ENCODE measurements at regions not wholly inside any gene's neighbourhood (a gene's known extent, or its start where the extent isn't known, plus 50 kb on each side); places are given as distances from the start of the nearest gene placed in this dataset.

DNA sequence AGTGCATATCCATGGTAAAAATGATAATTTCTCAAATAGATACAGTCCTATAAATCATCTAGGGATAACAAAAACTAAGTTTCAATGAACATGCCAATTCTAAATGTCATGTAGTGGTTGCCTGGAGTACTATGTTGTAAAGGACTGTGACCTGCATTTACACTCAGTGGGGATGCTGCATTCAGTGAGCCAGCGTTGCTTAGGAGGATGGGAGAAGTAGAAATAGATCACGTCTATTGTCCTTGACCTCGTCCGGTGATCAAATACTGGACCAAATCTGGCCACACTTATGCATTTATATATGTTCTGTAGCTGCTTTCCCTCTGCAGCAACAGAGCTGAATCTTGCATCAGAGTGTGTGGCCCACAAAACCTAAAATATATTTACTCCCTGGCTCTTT lies 139.0 kb upstream of the ETAA1 start:
- intact Hi-C loops (cut with micrococcal nuclease) = no loop called here
- Mint-ChIP-seq H3K36me3 (ENCODE audit: low read depth) (no peaks in the 10 kb centered on the region), H3K27ac (no peak overlapping the region), H3K4me3 (no peak overlapping the region), H3K4me1 (ENCODE audit: low read depth) (no peaks in the 10 kb centered on the region), H3K27me3 (no peaks in the 10 kb centered on the region), H3K9me3 (peaks cover 7% of the 10 kb centered on the region)

GRCh38 chr2:67258831-67259230 lies 138.3 kb upstream of the ETAA1 start:
- intact Hi-C loops (cut with micrococcal nuclease) = no loop called here
- H3K27ac Mint-ChIP-seq = no peak overlapping the region
- no peaks in the 10 kb centered on the region for H3K9me3 Mint-ChIP-seq
- H3K4me3 Mint-ChIP-seq = no peak overlapping the region
- no peaks in the 10 kb centered on the region for H3K4me1 Mint-ChIP-seq (ENCODE audit: low read depth)
- no peaks in the 10 kb centered on the region for H3K36me3 Mint-ChIP-seq (ENCODE audit: low read depth)
- H3K27me3 Mint-ChIP-seq = no peaks in the 10 kb centered on the region

DNA sequence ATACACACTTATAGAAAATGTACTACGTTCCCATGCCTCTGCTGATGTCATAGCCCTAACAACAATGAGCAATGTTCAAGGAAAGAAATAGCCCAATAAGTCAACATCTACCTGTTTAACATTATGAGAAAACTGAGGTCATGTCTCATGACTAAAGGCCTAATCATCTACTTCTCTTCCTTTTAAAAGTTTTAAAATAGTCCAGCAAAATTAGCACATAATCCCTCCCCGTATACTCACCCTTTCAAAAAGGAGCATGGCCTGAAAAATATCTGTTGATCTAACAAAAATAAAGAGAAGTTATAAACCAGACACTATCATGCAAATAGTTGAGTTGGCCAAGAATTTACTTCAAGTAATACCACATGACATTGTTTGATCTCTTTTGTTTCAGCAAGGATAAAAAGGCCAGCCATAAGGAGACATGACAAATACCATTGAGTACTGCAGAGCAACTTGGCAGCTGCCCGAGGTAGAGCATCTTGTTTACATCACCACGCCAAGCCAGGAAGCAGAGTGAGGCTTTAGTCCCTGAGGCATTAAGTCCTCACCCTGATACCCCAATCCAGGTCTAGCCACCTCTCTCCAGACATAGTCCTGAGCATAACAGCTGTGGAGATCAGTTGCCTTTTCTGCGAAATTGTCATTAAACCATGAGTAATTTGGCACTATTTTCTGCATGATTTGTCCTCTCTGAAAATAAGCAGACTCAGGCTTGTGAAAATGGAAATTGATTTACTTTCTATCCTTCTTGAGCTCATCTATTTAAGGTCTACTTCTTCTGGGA lies 137.4 kb upstream of the ETAA1 start:
- Mint-ChIP-seq H3K9me3 (no peaks in the 10 kb centered on the region), H3K27ac (no peak overlapping the region), H3K4me1 (ENCODE audit: low read depth) (no peaks in the 10 kb centered on the region), H3K27me3 (no peaks in the 10 kb centered on the region), H3K4me3 (no peak overlapping the region), H3K36me3 (ENCODE audit: low read depth) (no peaks in the 10 kb centered on the region)
- intact Hi-C loops (cut with micrococcal nuclease) = no loop called here

- no peak overlapping the region for H3K4me3 Mint-ChIP-seq
- H3K36me3 Mint-ChIP-seq (ENCODE audit: low read depth) = no peaks in the 10 kb centered on the region
- intact Hi-C loops (cut with micrococcal nuclease) = no loop called here
- no peak overlapping the region for H3K27ac Mint-ChIP-seq
- no peaks in the 10 kb centered on the region for H3K27me3 Mint-ChIP-seq
- no peaks in the 10 kb centered on the region for H3K4me1 Mint-ChIP-seq (ENCODE audit: low read depth)
- no peaks in the 10 kb centered on the region for H3K9me3 Mint-ChIP-seq
These were observed 136.5 kb upstream of the ETAA1 start for GRCh38 chr2:67260343-67261277.

GRCh38 chr2:67267241-67267640 lies 129.9 kb upstream of the ETAA1 start:
- intact Hi-C loops (cut with micrococcal nuclease) = no loop called here
- H3K4me1 Mint-ChIP-seq (ENCODE audit: low read depth) = no peaks in the 10 kb centered on the region
- no peaks in the 10 kb centered on the region for H3K9me3 Mint-ChIP-seq
- no peaks in the 10 kb centered on the region for H3K27me3 Mint-ChIP-seq
- H3K36me3 Mint-ChIP-seq (ENCODE audit: low read depth) = no peaks in the 10 kb centered on the region
- no peak overlapping the region for H3K27ac Mint-ChIP-seq
- no peak overlapping the region for H3K4me3 Mint-ChIP-seq

DNA sequence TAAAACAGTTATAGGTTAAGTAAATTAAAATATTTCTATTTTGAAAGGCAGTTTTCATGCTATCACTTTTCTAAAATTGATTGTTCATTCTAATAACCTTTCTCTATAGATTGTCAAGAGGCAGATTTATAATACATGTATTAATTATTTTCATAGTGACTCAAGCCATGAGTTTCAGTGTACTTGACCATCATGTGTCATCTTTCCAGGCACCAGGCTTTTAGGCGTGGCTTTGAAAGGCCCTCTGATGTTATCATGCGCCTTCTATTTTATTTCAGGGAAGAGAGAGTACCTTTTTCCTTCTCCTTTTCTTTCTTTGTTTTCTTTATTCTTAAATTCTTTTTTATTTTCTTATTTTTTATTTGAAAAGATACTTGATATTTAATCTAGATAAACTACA lies 128.3 kb upstream of the ETAA1 start:
- Mint-ChIP-seq H3K27ac (no peak overlapping the region), H3K9me3 (no peaks in the 10 kb centered on the region), H3K4me1 (ENCODE audit: low read depth) (no peaks in the 10 kb centered on the region), H3K36me3 (ENCODE audit: low read depth) (no peaks in the 10 kb centered on the region), H3K27me3 (no peaks in the 10 kb centered on the region), H3K4me3 (no peak overlapping the region)
- intact Hi-C loops (cut with micrococcal nuclease) = no loop called here

- H3K9me3 Mint-ChIP-seq = no peaks in the 10 kb centered on the region
- intact Hi-C loops (cut with micrococcal nuclease) = no loop called here
- no peaks in the 10 kb centered on the region for H3K27me3 Mint-ChIP-seq
- H3K4me3 Mint-ChIP-seq = no peak overlapping the region
- no peaks in the 10 kb centered on the region for H3K36me3 Mint-ChIP-seq (ENCODE audit: low read depth)
- H3K4me1 Mint-ChIP-seq (ENCODE audit: low read depth) = no peaks in the 10 kb centered on the region
- H3K27ac Mint-ChIP-seq = no peak overlapping the region
These were observed 124.9 kb upstream of the ETAA1 start for GRCh38 chr2:67272195-67272594.

DNA sequence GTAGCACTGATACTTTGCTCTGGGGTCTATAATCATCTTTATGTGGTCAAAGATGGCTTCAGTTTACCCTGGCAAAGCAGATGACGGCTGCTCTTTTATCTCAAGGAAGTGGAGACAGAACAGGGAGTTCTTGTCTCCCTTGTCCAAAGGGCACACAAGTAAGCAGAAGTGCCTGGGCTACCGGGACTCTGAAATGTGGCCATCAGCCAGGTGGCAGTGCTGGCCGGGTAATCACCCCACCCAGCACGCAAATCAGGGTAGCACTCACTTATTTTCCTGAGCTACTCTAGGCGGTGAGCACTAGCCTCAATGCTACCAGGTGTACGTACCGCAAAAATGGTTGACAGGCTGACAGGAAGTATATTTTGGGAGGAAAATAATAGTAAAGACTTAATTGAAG lies 119.7 kb upstream of the ETAA1 start:
- Mint-ChIP-seq H3K9me3 (no peaks in the 10 kb centered on the region), H3K4me1 (ENCODE audit: low read depth) (no peaks in the 10 kb centered on the region), H3K4me3 (no peak overlapping the region), H3K36me3 (ENCODE audit: low read depth) (no peaks in the 10 kb centered on the region), H3K27me3 (no peaks in the 10 kb centered on the region), H3K27ac (no peak overlapping the region)
- intact Hi-C loops (cut with micrococcal nuclease) = loop anchor here (5.0 kb wide), 1 partner anchor 1220 kb away; no protein-coding TSS in a partner anchor

GRCh38 chr2:67281101-67281500 lies 116.0 kb upstream of the ETAA1 start:
- Mint-ChIP-seq H3K27me3 (no peaks in the 10 kb centered on the region), H3K27ac (no peak overlapping the region), H3K4me1 (ENCODE audit: low read depth) (no peaks in the 10 kb centered on the region), H3K4me3 (no peak overlapping the region), H3K9me3 (no peaks in the 10 kb centered on the region), H3K36me3 (ENCODE audit: low read depth) (no peaks in the 10 kb centered on the region)
- intact Hi-C loops (cut with micrococcal nuclease) = no loop called here

DNA sequence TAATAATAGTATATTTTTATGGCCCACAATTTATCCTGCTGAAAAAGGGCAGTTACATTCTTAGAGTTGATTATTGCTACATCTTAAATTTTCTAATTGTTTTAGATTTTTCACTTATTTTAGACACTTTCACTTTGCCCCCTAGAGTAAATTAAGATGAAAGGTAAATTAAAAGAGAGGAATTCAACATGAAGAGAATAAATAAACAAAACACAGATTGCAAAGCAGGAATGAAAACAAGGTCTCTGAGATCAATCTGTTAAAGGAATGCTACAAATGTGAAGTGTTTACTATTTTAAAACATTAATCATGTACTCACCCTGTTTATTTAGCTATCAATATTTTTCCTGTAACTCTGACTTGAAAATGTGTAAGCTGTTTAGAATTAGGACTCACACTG lies 113.5 kb upstream of the ETAA1 start:
- H3K36me3 Mint-ChIP-seq (ENCODE audit: low read depth) = no peaks in the 10 kb centered on the region
- intact Hi-C loops (cut with micrococcal nuclease) = no loop called here
- no peaks in the 10 kb centered on the region for H3K4me1 Mint-ChIP-seq (ENCODE audit: low read depth)
- H3K9me3 Mint-ChIP-seq = no peaks in the 10 kb centered on the region
- H3K27ac Mint-ChIP-seq = no peak overlapping the region
- H3K27me3 Mint-ChIP-seq = no peaks in the 10 kb centered on the region
- no peak overlapping the region for H3K4me3 Mint-ChIP-seq

GRCh38 chr2:67286981-67287759 lies 110.0 kb upstream of the ETAA1 start:
- Mint-ChIP-seq H3K27me3 (no peaks in the 10 kb centered on the region), H3K4me3 (no peak overlapping the region), H3K9me3 (no peaks in the 10 kb centered on the region), H3K4me1 (ENCODE audit: low read depth) (no peaks in the 10 kb centered on the region), H3K36me3 (ENCODE audit: low read depth) (no peaks in the 10 kb centered on the region), H3K27ac (no peak overlapping the region)
- intact Hi-C loops (cut with micrococcal nuclease) = no loop called here

- Mint-ChIP-seq H3K27ac (no peak overlapping the region), H3K9me3 (no peaks in the 10 kb centered on the region), H3K4me1 (ENCODE audit: low read depth) (no peaks in the 10 kb centered on the region), H3K4me3 (no peak overlapping the region), H3K36me3 (ENCODE audit: low read depth) (no peaks in the 10 kb centered on the region), H3K27me3 (no peaks in the 10 kb centered on the region)
- intact Hi-C loops (cut with micrococcal nuclease) = no loop called here
These were observed 107.9 kb upstream of the ETAA1 start for GRCh38 chr2:67289271-67289670.

DNA sequence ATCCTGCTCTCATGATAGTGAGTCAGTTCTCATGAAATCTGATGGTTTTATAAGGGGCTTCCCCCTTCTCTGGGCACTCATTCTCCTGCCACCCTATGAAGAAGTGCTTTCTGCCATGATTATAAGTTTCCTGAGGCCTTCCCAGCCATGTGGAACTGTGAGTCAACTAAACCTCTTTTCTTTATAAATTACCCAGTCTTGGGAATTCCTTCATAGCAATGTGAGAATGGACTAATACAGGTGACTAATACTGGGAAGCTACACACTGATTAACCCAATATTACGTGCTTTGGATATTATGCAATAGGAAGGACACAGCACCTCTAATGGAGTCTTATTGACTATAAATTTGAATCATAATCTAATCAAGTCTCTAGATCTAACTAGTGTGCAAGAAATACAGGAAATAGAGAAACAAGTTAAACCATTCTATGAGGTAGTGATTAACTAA lies 107.2 kb upstream of the ETAA1 start:
- H3K36me3 Mint-ChIP-seq (ENCODE audit: low read depth) = no peaks in the 10 kb centered on the region
- no peaks in the 10 kb centered on the region for H3K4me1 Mint-ChIP-seq (ENCODE audit: low read depth)
- H3K4me3 Mint-ChIP-seq = no peak overlapping the region
- H3K27me3 Mint-ChIP-seq = no peaks in the 10 kb centered on the region
- H3K27ac Mint-ChIP-seq = no peak overlapping the region
- intact Hi-C loops (cut with micrococcal nuclease) = no loop called here
- no peaks in the 10 kb centered on the region for H3K9me3 Mint-ChIP-seq

Data from dendritic cell treated with granulocyte-macrophage colony-stimulating factor and Interleukin-4, amounts not matched to agents 40 ng/mL and 50 ng/mL, for 4 days (primary cell).